Progenitor cell of endocrine pancreas (in vitro differentiated cells): ENCODE measurements at regions not wholly inside any gene's neighbourhood (a gene's known extent, or its start where the extent isn't known, plus 50 kb on each side); places are given as distances from the start of the nearest gene placed in this dataset.

Experiments
- DNase-seq: peaks from one replicate; pipeline ENCODE4 v3.0.0; 2021; ENCODE audit warnings: low spot score; ENCODE audit not compliant: unreplicated experiment
- H3K27ac Mint-ChIP-seq: 2 replicates; pipeline ENCODE4 v1.8.0; 2021; ENCODE audit warnings: mild to moderate bottlenecking, moderate library complexity, mixed read lengths
- H3K27me3 Mint-ChIP-seq: 2 replicates; pipeline ENCODE4 v1.8.0; 2021; ENCODE audit warnings: mixed read lengths
- H3K36me3 Mint-ChIP-seq: 2 replicates; pipeline ENCODE4 v1.8.0; 2022; ENCODE audit warnings: mixed read lengths; ENCODE audit not compliant: insufficient read depth
- H3K4me1 Mint-ChIP-seq: 2 replicates; pipeline ENCODE4 v1.8.0; 2021; ENCODE audit warnings: low read depth, mixed read lengths
- H3K4me3 Mint-ChIP-seq: 2 replicates; pipeline ENCODE4 v1.8.0; 2021; ENCODE audit warnings: low read depth, mild to moderate bottlenecking, moderate library complexity, mixed read lengths
- H3K9me3 Mint-ChIP-seq: 2 replicates; pipeline ENCODE4 v1.8.0; 2021; ENCODE audit warnings: low read depth, mixed read lengths
- CTCF ChIP-seq: fragments of 200-600 bp; sonication (generic); IDR thresholded peaks from one replicate; pipeline ENCODE4 v1.5.0; 2021; ENCODE audit warnings: antibody characterized with exemption, mild to moderate bottlenecking; ENCODE audit not compliant: unreplicated experiment

DNA sequence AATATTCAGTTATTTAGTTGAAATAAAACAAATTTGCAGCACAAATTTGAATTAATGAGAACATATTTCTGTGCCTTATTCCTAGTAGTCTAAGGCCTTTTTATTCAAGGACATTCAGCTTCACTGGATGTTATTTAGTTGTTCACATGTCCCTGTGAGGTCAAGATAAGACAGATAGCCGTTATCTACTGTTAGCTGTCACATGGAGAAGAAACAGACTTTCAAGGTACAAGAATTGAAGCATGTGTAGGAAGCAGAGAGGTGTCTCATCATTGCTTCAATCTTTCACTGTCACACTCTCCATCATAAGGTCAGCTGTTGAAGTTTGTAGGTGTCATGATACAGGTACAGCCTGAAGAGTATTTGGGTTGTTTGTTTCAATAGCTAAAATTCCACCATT lies 112.9 kb upstream of the JAG1 start:
- H3K9me3 Mint-ChIP-seq: no peaks in the 10 kb centered on the region
- no peaks in the 10 kb centered on the region for H3K36me3 Mint-ChIP-seq
- no peak overlapping the region for H3K27ac Mint-ChIP-seq
- peaks cover 52% of the 10 kb centered on the region for H3K4me1 Mint-ChIP-seq
- peaks cover 6% of the 10 kb centered on the region for H3K27me3 Mint-ChIP-seq
- no peak overlapping the region for H3K4me3 Mint-ChIP-seq
- DNase-seq: no peak
- no peak for TF ChIP-seq CTCF

DNA sequence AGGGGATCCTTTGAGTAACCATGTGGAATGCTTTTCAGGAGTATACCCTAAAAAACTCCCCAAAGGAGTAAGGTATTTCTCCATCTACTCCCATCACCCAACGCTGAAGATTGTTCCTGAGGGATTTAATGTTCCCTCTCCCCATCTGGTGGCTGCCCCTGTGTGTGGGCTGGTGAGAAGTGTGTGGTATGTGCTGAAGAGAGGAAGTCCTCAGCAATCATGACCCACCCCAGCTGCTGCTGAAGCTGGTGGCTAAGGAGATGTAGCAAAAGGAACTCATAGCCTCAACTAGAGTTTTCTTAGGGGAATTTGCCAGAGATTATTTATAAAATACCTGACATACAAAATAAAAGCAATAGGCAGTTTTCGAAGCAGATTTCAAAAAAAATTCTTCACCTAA lies 114.3 kb upstream of the JAG1 start:
- TF ChIP-seq CTCF: no peak
- Mint-ChIP-seq H3K4me1 (peaks cover 49% of the 10 kb centered on the region), H3K27me3 (no peaks in the 10 kb centered on the region), H3K27ac (no peak overlapping the region), H3K9me3 (no peaks in the 10 kb centered on the region), H3K36me3 (no peaks in the 10 kb centered on the region), H3K4me3 (no peak overlapping the region)
- no peak for DNase-seq

GRCh38 chr20:10788877-10789276 lies 115.1 kb upstream of the JAG1 start:
- Mint-ChIP-seq H3K27me3 (no peaks in the 10 kb centered on the region), H3K4me3 (no peak overlapping the region), H3K4me1 (peaks cover 47% of the 10 kb centered on the region), H3K9me3 (no peaks in the 10 kb centered on the region), H3K36me3 (no peaks in the 10 kb centered on the region), H3K27ac (no peak overlapping the region)
- no peak for TF ChIP-seq CTCF
- no peak for DNase-seq

DNA sequence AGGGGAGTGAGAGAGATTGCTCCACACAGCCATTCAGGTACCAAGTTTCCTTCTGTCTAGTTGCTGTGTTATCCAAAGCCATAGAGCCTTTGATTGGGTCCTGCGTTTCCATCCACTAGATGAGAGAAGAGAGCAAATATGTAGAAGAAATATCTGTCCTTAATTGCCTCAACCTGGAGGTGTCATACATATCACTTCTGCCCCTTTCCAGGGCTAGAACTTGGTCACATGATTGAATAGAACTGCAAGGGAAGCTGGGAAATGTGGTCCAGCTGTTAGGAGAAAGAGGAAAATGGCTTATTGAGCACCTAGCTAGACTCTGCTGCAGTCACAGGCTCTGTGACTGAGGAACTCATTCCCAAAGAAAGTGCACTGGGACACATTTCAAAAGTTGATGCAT lies 115.6 kb upstream of the JAG1 start:
- H3K4me1 Mint-ChIP-seq: peaks cover 47% of the 10 kb centered on the region
- TF ChIP-seq CTCF: no peak
- H3K27ac Mint-ChIP-seq: peak overlapping the region; percentile 41

GRCh38 chr20:10790013-10790412 lies 116.2 kb upstream of the JAG1 start:
- H3K4me3 Mint-ChIP-seq: no peak overlapping the region
- no peaks in the 10 kb centered on the region for H3K9me3 Mint-ChIP-seq
- peak overlapping the region; percentile 41 for H3K27ac Mint-ChIP-seq
- TF ChIP-seq CTCF: no peak
- peaks cover 46% of the 10 kb centered on the region for H3K4me1 Mint-ChIP-seq
- no peaks in the 10 kb centered on the region for H3K36me3 Mint-ChIP-seq
- DNase-seq: no peak
- H3K27me3 Mint-ChIP-seq: no peaks in the 10 kb centered on the region

More for the DNA sequence above, 115.6 kb upstream of the JAG1 start:
- Mint-ChIP-seq H3K4me3 (no peak overlapping the region), H3K9me3 (no peaks in the 10 kb centered on the region), H3K36me3 (no peaks in the 10 kb centered on the region), H3K27me3 (no peaks in the 10 kb centered on the region)
- DNase-seq: no peak
